A673 (cell line): ENCODE measurements at regions not wholly inside any gene's neighbourhood (a gene's known extent, or its start where the extent isn't known, plus 50 kb on each side); places are given as distances from the start of the nearest gene placed in this dataset.

Experiments used
- EZH2 ChIP-seq: fragments of 200-600 bp; sonication (generic); IDR thresholded peaks from 2 replicates; pipeline ENCODE4 v1.6.1; 2017; ENCODE audit warnings: borderline replicate concordance, low read depth, mild to moderate bottlenecking, mixed read lengths, antibody characterized with exemption, low read length; ENCODE audit not compliant: poor library complexity, severe bottlenecking
- TF ChIP-seq, protein P1 (sequence below): fragments of 300-800, 200-600 bp; sonication (generic); conservative IDR thresholded peaks from 2 replicates; pipeline ENCODE4 v1.5.1; 2017; ENCODE audit warnings: low read depth, mild to moderate bottlenecking, antibody characterized with exemption, low read length, moderate library complexity, mixed read lengths

DNA sequence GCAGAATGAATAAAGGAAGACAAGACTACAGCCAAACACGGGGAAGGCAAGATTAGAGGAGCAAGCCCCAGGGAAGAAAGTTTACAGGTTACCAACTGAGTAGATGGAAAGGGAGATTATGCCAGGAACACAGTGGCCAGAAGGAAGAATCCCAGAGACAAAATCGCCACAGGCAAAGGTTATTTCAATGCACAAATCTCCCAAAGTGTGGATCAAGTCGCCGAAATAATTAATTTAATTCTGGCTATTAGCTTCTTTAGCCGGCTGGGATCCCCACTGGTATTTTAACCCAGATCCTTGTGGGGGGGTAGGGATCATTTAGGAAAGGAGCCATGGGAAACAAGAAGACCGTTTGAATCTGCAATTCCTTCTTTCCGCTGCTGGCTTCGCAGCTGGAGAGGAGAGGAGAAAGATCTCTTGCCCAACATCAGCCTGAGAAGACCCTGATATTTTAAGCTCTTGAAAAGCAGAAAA lies 171.0 kb downstream of the DHX15 start:
- TF ChIP-seq, protein P1, sequence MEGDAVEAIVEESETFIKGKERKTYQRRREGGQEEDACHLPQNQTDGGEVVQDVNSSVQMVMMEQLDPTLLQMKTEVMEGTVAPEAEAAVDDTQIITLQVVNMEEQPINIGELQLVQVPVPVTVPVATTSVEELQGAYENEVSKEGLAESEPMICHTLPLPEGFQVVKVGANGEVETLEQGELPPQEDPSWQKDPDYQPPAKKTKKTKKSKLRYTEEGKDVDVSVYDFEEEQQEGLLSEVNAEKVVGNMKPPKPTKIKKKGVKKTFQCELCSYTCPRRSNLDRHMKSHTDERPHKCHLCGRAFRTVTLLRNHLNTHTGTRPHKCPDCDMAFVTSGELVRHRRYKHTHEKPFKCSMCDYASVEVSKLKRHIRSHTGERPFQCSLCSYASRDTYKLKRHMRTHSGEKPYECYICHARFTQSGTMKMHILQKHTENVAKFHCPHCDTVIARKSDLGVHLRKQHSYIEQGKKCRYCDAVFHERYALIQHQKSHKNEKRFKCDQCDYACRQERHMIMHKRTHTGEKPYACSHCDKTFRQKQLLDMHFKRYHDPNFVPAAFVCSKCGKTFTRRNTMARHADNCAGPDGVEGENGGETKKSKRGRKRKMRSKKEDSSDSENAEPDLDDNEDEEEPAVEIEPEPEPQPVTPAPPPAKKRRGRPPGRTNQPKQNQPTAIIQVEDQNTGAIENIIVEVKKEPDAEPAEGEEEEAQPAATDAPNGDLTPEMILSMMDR = no peak
- TF ChIP-seq EZH2 = no peak
